Stimulated activated naive B cell treated with anti-CD40 and anti-IgM and Interleukin-4, amounts not matched to agents 10 μg/mL and 1 μg/mL and 100 μg/mL, for 72 hours (primary cell): ENCODE measurements at regions not wholly inside any gene's neighbourhood (a gene's known extent, or its start where the extent isn't known, plus 50 kb on each side); places are given as distances from the start of the nearest gene placed in this dataset.

Source experiments
- ATAC-seq, 2 donors: fragments of 150-1000 bp; cut with Tn5 transposase; replicated peaks; 2 replicates each; pipeline ENCODE4 v1.10.0; 2021; ENCODE audit warnings: moderate library complexity in 1 of 2
- DNase-seq: peaks from one replicate; pipeline ENCODE4 v3.0.0; 2021
- H3K27ac Mint-ChIP-seq: one replicate; pipeline ENCODE4 v1.8.0; 2022; ENCODE audit warnings: mild to moderate bottlenecking, mixed read lengths
- H3K27me3 Mint-ChIP-seq, 2 donors: one replicate each; pipeline ENCODE4 v1.8.0; 2022; ENCODE audit warnings: mixed read lengths in 2 of 2
- H3K36me3 Mint-ChIP-seq, 2 donors: one replicate each; pipeline ENCODE4 v1.8.0; 2022; ENCODE audit warnings: mixed read lengths in 2 of 2, mild to moderate bottlenecking in 1 of 2
- H3K4me1 Mint-ChIP-seq, 2 donors: one replicate each; pipeline ENCODE4 v1.8.0; 2022; ENCODE audit warnings: mixed read lengths in 2 of 2, mild to moderate bottlenecking in 1 of 2
- H3K4me3 Mint-ChIP-seq, 2 donors: one replicate each; pipeline ENCODE4 v1.8.0; 2022; ENCODE audit warnings: mild to moderate bottlenecking in 2 of 2, mixed read lengths in 2 of 2, moderate library complexity in 1 of 2
- H3K9me3 Mint-ChIP-seq, 2 donors: one replicate each; pipeline ENCODE4 v1.8.0; 2022; ENCODE audit warnings: mixed read lengths in 2 of 2, mild to moderate bottlenecking in 1 of 2

GRCh38 chr3:147793841-147794240 lies 384.7 kb downstream of the ZIC1 start:
- Mint-ChIP-seq H3K27me3 (no peaks in the 10 kb centered on the region), H3K4me3 (no peak overlapping the region), H3K9me3 (no peaks in the 10 kb centered on the region), H3K27ac (no peak overlapping the region), H3K36me3 (no peaks in the 10 kb centered on the region), H3K4me1 (no peaks in the 10 kb centered on the region)
- no peak for DNase-seq
- ATAC-seq: no peak

GRCh38 chr3:147794596-147794995 lies 385.4 kb downstream of the ZIC1 start:
- DNase-seq (no peak), ATAC-seq (no peak)
- H3K27me3 Mint-ChIP-seq: no peaks in the 10 kb centered on the region
- no peaks in the 10 kb centered on the region for H3K9me3 Mint-ChIP-seq
- H3K36me3 Mint-ChIP-seq: no peaks in the 10 kb centered on the region
- no peak overlapping the region for H3K27ac Mint-ChIP-seq
- no peak overlapping the region for H3K4me3 Mint-ChIP-seq
- H3K4me1 Mint-ChIP-seq: no peaks in the 10 kb centered on the region

- Mint-ChIP-seq H3K4me1 (no peaks in the 10 kb centered on the region), H3K9me3 (no peaks in the 10 kb centered on the region), H3K27ac (no peak overlapping the region), H3K36me3 (no peaks in the 10 kb centered on the region), H3K4me3 (no peak overlapping the region), H3K27me3 (no peaks in the 10 kb centered on the region)
- no peak for DNase-seq
- ATAC-seq: no peak
Observed at GRCh38 chr3:147795418-147795817, 386.3 kb downstream of the ZIC1 start.

- H3K9me3 Mint-ChIP-seq: peaks cover 0 to 1% of the 10 kb centered on the region in 2 donors
- no peaks in the 10 kb centered on the region for H3K4me1 Mint-ChIP-seq
- DNase-seq: no peak
- no peaks in the 10 kb centered on the region for H3K36me3 Mint-ChIP-seq
- no peak for ATAC-seq
- no peak overlapping the region for H3K4me3 Mint-ChIP-seq
- H3K27ac Mint-ChIP-seq: no peak overlapping the region
- H3K27me3 Mint-ChIP-seq: no peaks in the 10 kb centered on the region
Observed at GRCh38 chr3:147797095-147797494, 387.9 kb downstream of the ZIC1 start.

GRCh38 chr3:147799601-147800000 lies 390.4 kb downstream of the ZIC1 start:
- Mint-ChIP-seq H3K27ac (no peak overlapping the region), H3K4me1 (no peaks in the 10 kb centered on the region), H3K36me3 (no peaks in the 10 kb centered on the region), H3K9me3 (peaks cover 0 to 1% of the 10 kb centered on the region in 2 donors), H3K27me3 (no peaks in the 10 kb centered on the region), H3K4me3 (no peak overlapping the region)
- no peak for ATAC-seq
- no peak for DNase-seq

- Mint-ChIP-seq H3K4me3 (no peak overlapping the region), H3K27ac (no peak overlapping the region), H3K9me3 (no peaks in the 10 kb centered on the region), H3K36me3 (no peaks in the 10 kb centered on the region), H3K27me3 (no peaks in the 10 kb centered on the region), H3K4me1 (no peaks in the 10 kb centered on the region)
- no peak for DNase-seq
- no peak for ATAC-seq
Observed at GRCh38 chr3:147807776-147808175, 398.6 kb downstream of the ZIC1 start.

- Mint-ChIP-seq H3K9me3 (no peaks in the 10 kb centered on the region), H3K36me3 (no peaks in the 10 kb centered on the region), H3K4me3 (no peak overlapping the region), H3K4me1 (no peaks in the 10 kb centered on the region), H3K27me3 (no peaks in the 10 kb centered on the region), H3K27ac (no peak overlapping the region)
- ATAC-seq (no peak), DNase-seq (no peak)
Observed at GRCh38 chr3:147809206-147809605, 400.0 kb downstream of the ZIC1 start.

- Mint-ChIP-seq H3K27me3 (no peaks in the 10 kb centered on the region), H3K9me3 (peaks cover 0 to 2% of the 10 kb centered on the region in 2 donors), H3K27ac (no peak overlapping the region), H3K36me3 (no peaks in the 10 kb centered on the region), H3K4me1 (no peaks in the 10 kb centered on the region), H3K4me3 (no peak overlapping the region)
- DNase-seq (no peak), ATAC-seq (no peak)
Observed at GRCh38 chr3:147812186-147812911, 403.2 kb downstream of the ZIC1 start.

GRCh38 chr3:147813256-147813655 lies 404.1 kb downstream of the ZIC1 start:
- ATAC-seq (no peak), DNase-seq (no peak)
- Mint-ChIP-seq H3K36me3 (no peaks in the 10 kb centered on the region), H3K4me1 (no peaks in the 10 kb centered on the region), H3K4me3 (no peak overlapping the region), H3K27me3 (no peaks in the 10 kb centered on the region), H3K27ac (no peak overlapping the region), H3K9me3 (peaks cover 0 to 2% of the 10 kb centered on the region in 2 donors)

- no peaks in the 10 kb centered on the region for H3K27me3 Mint-ChIP-seq
- H3K9me3 Mint-ChIP-seq: peaks cover 0 to 2% of the 10 kb centered on the region in 2 donors
- no peak overlapping the region for H3K27ac Mint-ChIP-seq
- H3K4me3 Mint-ChIP-seq: no peak overlapping the region
- H3K4me1 Mint-ChIP-seq: no peaks in the 10 kb centered on the region
- no peaks in the 10 kb centered on the region for H3K36me3 Mint-ChIP-seq
- ATAC-seq: no peak
- no peak for DNase-seq
Observed at GRCh38 chr3:147816752-147817151, 407.6 kb downstream of the ZIC1 start.

GRCh38 chr3:147832611-147833010 lies 423.4 kb downstream of the ZIC1 start:
- no peaks in the 10 kb centered on the region for H3K4me1 Mint-ChIP-seq

GRCh38 chr3:147836330-147836729 lies 427.2 kb downstream of the ZIC1 start:
- no peaks in the 10 kb centered on the region for H3K36me3 Mint-ChIP-seq
- no peak for ATAC-seq
- no peaks in the 10 kb centered on the region for H3K27me3 Mint-ChIP-seq
- DNase-seq: no peak
- H3K9me3 Mint-ChIP-seq: peaks cover 0 to 8% of the 10 kb centered on the region in 2 donors
- H3K27ac Mint-ChIP-seq: no peak overlapping the region
- no peak overlapping the region for H3K4me3 Mint-ChIP-seq
- H3K4me1 Mint-ChIP-seq: no peaks in the 10 kb centered on the region

More at GRCh38 chr3:147832611-147833010, 423.4 kb downstream of the ZIC1 start:
- Mint-ChIP-seq H3K36me3 (no peaks in the 10 kb centered on the region), H3K27me3 (no peaks in the 10 kb centered on the region), H3K4me3 (no peak overlapping the region), H3K9me3 (peaks cover 0 to 8% of the 10 kb centered on the region in 2 donors), H3K27ac (no peak overlapping the region)
- DNase-seq (no peak), ATAC-seq (no peak)

- DNase-seq (no peak), ATAC-seq (no peak)
- no peaks in the 10 kb centered on the region for H3K36me3 Mint-ChIP-seq
- no peak overlapping the region for H3K4me3 Mint-ChIP-seq
- H3K27ac Mint-ChIP-seq: no peak overlapping the region
- no peaks in the 10 kb centered on the region for H3K27me3 Mint-ChIP-seq
- peaks cover 0 to 6% of the 10 kb centered on the region in 2 donors for H3K9me3 Mint-ChIP-seq
- no peaks in the 10 kb centered on the region for H3K4me1 Mint-ChIP-seq
Observed at GRCh38 chr3:147838652-147839051, 429.5 kb downstream of the ZIC1 start.

- Mint-ChIP-seq H3K27ac (no peak overlapping the region), H3K27me3 (no peaks in the 10 kb centered on the region), H3K4me1 (no peaks in the 10 kb centered on the region), H3K36me3 (no peaks in the 10 kb centered on the region), H3K4me3 (no peak overlapping the region), H3K9me3 (no peaks in the 10 kb centered on the region)
- DNase-seq (no peak), ATAC-seq (no peak)
Observed at GRCh38 chr3:147843331-147843730, 434.2 kb downstream of the ZIC1 start.

GRCh38 chr3:147846293-147846692 lies 437.1 kb downstream of the ZIC1 start:
- no peaks in the 10 kb centered on the region for H3K27me3 Mint-ChIP-seq
- no peak overlapping the region for H3K4me3 Mint-ChIP-seq

More at GRCh38 chr3:147846293-147846692, 437.1 kb downstream of the ZIC1 start:
- H3K36me3 Mint-ChIP-seq: no peaks in the 10 kb centered on the region
- no peaks in the 10 kb centered on the region for H3K9me3 Mint-ChIP-seq
- no peak overlapping the region for H3K27ac Mint-ChIP-seq
- ATAC-seq (no peak), DNase-seq (no peak)
- no peaks in the 10 kb centered on the region for H3K4me1 Mint-ChIP-seq
